Upper lobe of left lung (tissue), 4 donors: ENCODE measurements at regions not wholly inside any gene's neighbourhood (a gene's known extent, or its start where the extent isn't known, plus 50 kb on each side); places are given as distances from the start of the nearest gene placed in this dataset.

Source experiments
- POLR2A ChIP-seq, 4 donors: fragments of 450-650 bp; IDR thresholded peaks; one replicate each; pipeline ENCODE4 v1.5.1; 2016 to 2017; ENCODE audit warnings: antibody characterized with exemption in 4 of 4, mild to moderate bottlenecking in 2 of 4
- POLR2AphosphoS5 ChIP-seq, 2 donors: sonication (generic); formaldehyde crosslinking; IDR thresholded peaks; one replicate each; pipeline ENCODE4 v1.5.1; 2017; ENCODE audit warnings: antibody characterized with exemption in 2 of 2
- TF ChIP-seq, protein P1 (sequence below), 6 experiments: fragments of 450-650 bp in 4 of 6; fragments of 200-600 bp in 2 of 6; sonication (generic) in 2 of 6; IDR thresholded peaks; one replicate each; pipeline ENCODE4 v1.5.1; 2016 to 2019; ENCODE audit warnings: antibody characterized with exemption in 6 of 6

DNA sequence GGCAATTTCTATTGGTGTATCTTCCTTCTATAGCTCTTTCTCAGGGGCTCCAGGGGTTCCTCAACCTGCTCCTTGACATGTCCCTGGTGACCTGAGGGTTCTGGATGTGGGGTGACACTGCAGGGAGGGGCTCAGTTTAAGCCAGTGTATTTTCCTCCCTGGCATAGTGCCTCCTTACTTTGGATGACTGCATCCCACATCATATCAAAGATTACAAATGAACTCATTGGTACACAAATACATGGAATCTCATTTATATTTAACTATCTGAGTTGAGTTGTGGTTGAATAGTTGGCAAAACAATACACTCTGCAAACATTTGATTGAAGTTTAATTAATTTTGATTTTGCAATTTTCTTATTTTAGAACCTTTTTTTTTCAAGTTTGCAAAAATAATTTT, 268.2 kb upstream of the SKOR2 start:
- TF ChIP-seq POLR2A (IDR thresholded peaks at IDR 0.05) (no peak), POLR2AphosphoS5 (IDR thresholded peaks at IDR 0.05) (no peak)
- TF ChIP-seq, protein P1, sequence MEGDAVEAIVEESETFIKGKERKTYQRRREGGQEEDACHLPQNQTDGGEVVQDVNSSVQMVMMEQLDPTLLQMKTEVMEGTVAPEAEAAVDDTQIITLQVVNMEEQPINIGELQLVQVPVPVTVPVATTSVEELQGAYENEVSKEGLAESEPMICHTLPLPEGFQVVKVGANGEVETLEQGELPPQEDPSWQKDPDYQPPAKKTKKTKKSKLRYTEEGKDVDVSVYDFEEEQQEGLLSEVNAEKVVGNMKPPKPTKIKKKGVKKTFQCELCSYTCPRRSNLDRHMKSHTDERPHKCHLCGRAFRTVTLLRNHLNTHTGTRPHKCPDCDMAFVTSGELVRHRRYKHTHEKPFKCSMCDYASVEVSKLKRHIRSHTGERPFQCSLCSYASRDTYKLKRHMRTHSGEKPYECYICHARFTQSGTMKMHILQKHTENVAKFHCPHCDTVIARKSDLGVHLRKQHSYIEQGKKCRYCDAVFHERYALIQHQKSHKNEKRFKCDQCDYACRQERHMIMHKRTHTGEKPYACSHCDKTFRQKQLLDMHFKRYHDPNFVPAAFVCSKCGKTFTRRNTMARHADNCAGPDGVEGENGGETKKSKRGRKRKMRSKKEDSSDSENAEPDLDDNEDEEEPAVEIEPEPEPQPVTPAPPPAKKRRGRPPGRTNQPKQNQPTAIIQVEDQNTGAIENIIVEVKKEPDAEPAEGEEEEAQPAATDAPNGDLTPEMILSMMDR (IDR thresholded peaks at IDR 0.05), result no peak
